ENCODE measurements at regions not wholly inside any gene's neighbourhood (a gene's known extent, or its start where the extent isn't known, plus 50 kb on each side); places are given as distances from the start of the nearest gene placed in this dataset.

DNA sequence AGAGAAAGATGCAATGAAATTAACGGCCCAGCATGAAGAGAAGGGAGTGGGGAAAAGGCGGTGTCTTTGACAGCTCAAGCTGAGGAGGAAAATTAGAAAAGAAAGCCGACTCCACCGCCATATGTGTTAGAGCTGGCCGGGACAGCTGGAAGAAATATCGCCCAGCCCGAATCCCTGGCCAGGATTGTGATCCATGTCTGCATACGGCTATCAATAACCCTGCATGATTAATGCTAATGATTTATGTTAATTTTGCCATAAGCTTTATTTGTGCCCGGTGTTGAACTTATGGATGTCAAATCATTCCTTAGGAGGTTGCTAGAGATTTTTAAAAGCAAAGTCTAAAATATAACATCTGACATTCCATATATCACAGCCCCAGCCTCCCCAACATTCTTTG, 263.4 kb upstream of the ZNF507 start:
- TF ChIP-seq BHLHE40 (IDR thresholded peaks at IDR 0.05; ENCODE audit: low read depth, low read length), result no peak
- TF ChIP-seq MAZ (IDR thresholded peaks at IDR 0.05; ENCODE audit: borderline replicate concordance, low read depth, low read length), result no peak
- TF ChIP-seq SMC3 (IDR thresholded peaks at IDR 0.05; ENCODE audit: low read depth, low read length), result no peak
- TF ChIP-seq CTCF (conservative IDR thresholded peaks at IDR 0.05; ENCODE audit: low read depth, low read length), result no peak
- TF ChIP-seq POLR2A (IDR thresholded peaks at IDR 0.05; ENCODE audit: low read depth, low read length), result no peak
- no peak for TF ChIP-seq FOS (IDR thresholded peaks at IDR 0.05; ENCODE audit: low read depth, low read length)
- TF ChIP-seq RAD21 (IDR thresholded peaks at IDR 0.05; ENCODE audit: low read length), result no peak
- TF ChIP-seq MAFK (IDR thresholded peaks at IDR 0.05; ENCODE audit: low read depth, low read length), result no peak
- no peak for TF ChIP-seq MXI1 (IDR thresholded peaks at IDR 0.05; ENCODE audit: borderline replicate concordance, low read depth, low read length)
- no peak for TF ChIP-seq RFX5 (IDR thresholded peaks at IDR 0.05; ENCODE audit: low read depth, low read length)
- no peak for TF ChIP-seq CEBPB (IDR thresholded peaks at IDR 0.05; ENCODE audit: low read depth, low read length)
- no peak for TF ChIP-seq RCOR1 (IDR thresholded peaks at IDR 0.05; ENCODE audit: insufficient replicate concordance, low read length)
- TF ChIP-seq USF2 (IDR thresholded peaks at IDR 0.05; ENCODE audit: low read depth, low read length), result no peak
- no peak for TF ChIP-seq CHD1 (IDR thresholded peaks at IDR 0.05; ENCODE audit: low read depth, low read length)

Data from IMR-90 (cell line).